Adrenal gland (tissue), 9 donors: ENCODE measurements at regions not wholly inside any gene's neighbourhood (a gene's known extent, or its start where the extent isn't known, plus 50 kb on each side); places are given as distances from the start of the nearest gene placed in this dataset.
"Not testable (repeated sequence)": the region's sequence is repeated elsewhere in the genome, so short reads cannot be mapped to it uniquely, and the experiment has no call there.

Experiments
- DNase-seq, 7 donors: peaks; one replicate each; pipeline ENCODE4 v3.0.0-alpha.2; 2019 to 2020
- H3K27ac ChIP-seq, 5 donors: fragments of 200-600 bp; sonication (generic) in 4 of 5; 1 replicate in 3 of 5; 2 replicates in 2 of 5; pipeline versions ENCODE4 v1.5.1 to v1.8.0; 2016 to 2020; ENCODE audit warnings: mild to moderate bottlenecking in 1 of 5
- H3K27me3 ChIP-seq: fragments of 200-600 bp; 2 replicates; pipeline ENCODE4 v1.8.0; 2021
- H3K36me3 ChIP-seq, 2 donors: fragments of 200-600 bp; replicated peaks in 1 of 2; 1 replicate in 1 of 2; 2 replicates in 1 of 2; pipeline versions ENCODE4 v1.5.1 to v1.8.0; 2018 to 2022
- H3K4me1 ChIP-seq, 2 donors: fragments of 200-600 bp; replicated peaks in 1 of 2; 1 replicate in 1 of 2; 2 replicates in 1 of 2; pipeline versions ENCODE4 v1.5.1 to v1.8.0; 2018 to 2021
- H3K4me3 ChIP-seq, 4 donors: fragments of 200-600 bp; sonication (generic) in 3 of 4; one replicate each; pipeline ENCODE4 v1.5.1; 2016 to 2018
- H3K9me3 ChIP-seq, 3 donors: fragments of 200-600 bp; sonication (generic) in 1 of 3; replicated peaks in 1 of 3; 1 replicate in 2 of 3; 2 replicates in 1 of 3; pipeline versions ENCODE4 v1.5.1 to v1.8.0; 2016 to 2021
- POLR2A ChIP-seq, 2 donors: fragments of 450-650 bp; IDR thresholded peaks; one replicate each; pipeline ENCODE4 v1.6.1; 2017; ENCODE audit warnings: antibody characterized with exemption in 2 of 2, mild to moderate bottlenecking in 2 of 2, moderate library complexity in 1 of 2
- WGBS, 4 donors: extraction: QIAGEN DNeasy Blood & Tissue Kit in 2 of 4; methylation state at CpG; one replicate each; pipeline versions ENCODE4 v1.1.5 to v1.1.7; 2013 to 2017; 5-methylcytosine and 5-hydroxymethylcytosine counted together
- intact Hi-C, 2 donors: fragments of 100-400 bp; cut with DNase I; formaldehyde crosslinking; loops; one replicate each; pipeline versions ENCODE4 v1.14.1 to v1.15.0; 2022 to 2023
- TF ChIP-seq, protein P1 (sequence below), 6 experiments: fragments of 450-650 bp in 4 of 6; fragments of 200-600 bp in 2 of 6; sonication (generic) in 1 of 6; IDR thresholded peaks; 1 replicate in 5 of 6; 2 replicates in 1 of 6; pipeline versions ENCODE4 v1.5.1 to v1.8.0; 2016 to 2021; ENCODE audit warnings: antibody characterized with exemption in 6 of 6, mild to moderate bottlenecking in 2 of 6, moderate library complexity in 1 of 6
- donor health status: healthy with polysubstance abuse.
- donor health status: Bipolar disorder and iron deficiency.
- donor health status: DM: yes; HTN: yes; CAD: no.
- donor health status: DM: no; HTN: no; CAD: no.
- donor health status: DM: no; HTN: no; CAD: no.

DNA sequence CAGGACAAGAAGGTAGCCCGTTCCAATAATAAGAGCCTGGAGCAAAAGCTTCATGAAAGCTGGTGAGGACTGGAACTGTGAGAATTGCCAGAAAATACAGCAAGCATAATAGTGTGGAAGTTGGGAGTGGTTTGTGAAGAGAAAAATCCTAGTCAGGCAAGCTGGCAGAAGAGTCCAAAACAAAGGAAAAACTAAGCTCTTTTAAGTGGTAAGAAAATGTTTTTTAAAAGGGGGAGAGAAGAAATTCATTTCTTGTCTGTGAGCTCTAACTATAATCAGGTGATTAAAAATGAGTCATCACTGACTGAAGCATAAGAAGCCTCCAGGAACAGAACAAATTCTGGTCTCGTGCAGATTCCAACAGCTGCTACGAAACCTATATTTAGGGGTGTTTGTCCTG, 102.6 kb downstream of the CAAP1 start:
- no peaks in the 10 kb centered on the region for H3K36me3 ChIP-seq
- no peaks in the 10 kb centered on the region for H3K9me3 ChIP-seq
- DNase-seq: no peak
- WGBS, 4 donors: 32 to 62% (median 51%) methylated on average over 2 to 3 of the region's 3 CpGs
- no peaks in the 10 kb centered on the region for H3K27me3 ChIP-seq
- no peaks in the 10 kb centered on the region for H3K4me1 ChIP-seq
- TF ChIP-seq, protein P1, sequence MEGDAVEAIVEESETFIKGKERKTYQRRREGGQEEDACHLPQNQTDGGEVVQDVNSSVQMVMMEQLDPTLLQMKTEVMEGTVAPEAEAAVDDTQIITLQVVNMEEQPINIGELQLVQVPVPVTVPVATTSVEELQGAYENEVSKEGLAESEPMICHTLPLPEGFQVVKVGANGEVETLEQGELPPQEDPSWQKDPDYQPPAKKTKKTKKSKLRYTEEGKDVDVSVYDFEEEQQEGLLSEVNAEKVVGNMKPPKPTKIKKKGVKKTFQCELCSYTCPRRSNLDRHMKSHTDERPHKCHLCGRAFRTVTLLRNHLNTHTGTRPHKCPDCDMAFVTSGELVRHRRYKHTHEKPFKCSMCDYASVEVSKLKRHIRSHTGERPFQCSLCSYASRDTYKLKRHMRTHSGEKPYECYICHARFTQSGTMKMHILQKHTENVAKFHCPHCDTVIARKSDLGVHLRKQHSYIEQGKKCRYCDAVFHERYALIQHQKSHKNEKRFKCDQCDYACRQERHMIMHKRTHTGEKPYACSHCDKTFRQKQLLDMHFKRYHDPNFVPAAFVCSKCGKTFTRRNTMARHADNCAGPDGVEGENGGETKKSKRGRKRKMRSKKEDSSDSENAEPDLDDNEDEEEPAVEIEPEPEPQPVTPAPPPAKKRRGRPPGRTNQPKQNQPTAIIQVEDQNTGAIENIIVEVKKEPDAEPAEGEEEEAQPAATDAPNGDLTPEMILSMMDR (IDR thresholded peaks at IDR 0.05): no peak
- TF ChIP-seq POLR2A (IDR thresholded peaks at IDR 0.05): no peak
- no peak overlapping the region for H3K4me3 ChIP-seq
- H3K27ac ChIP-seq: no peak overlapping the region
- intact Hi-C loops: no loop called here

DNA sequence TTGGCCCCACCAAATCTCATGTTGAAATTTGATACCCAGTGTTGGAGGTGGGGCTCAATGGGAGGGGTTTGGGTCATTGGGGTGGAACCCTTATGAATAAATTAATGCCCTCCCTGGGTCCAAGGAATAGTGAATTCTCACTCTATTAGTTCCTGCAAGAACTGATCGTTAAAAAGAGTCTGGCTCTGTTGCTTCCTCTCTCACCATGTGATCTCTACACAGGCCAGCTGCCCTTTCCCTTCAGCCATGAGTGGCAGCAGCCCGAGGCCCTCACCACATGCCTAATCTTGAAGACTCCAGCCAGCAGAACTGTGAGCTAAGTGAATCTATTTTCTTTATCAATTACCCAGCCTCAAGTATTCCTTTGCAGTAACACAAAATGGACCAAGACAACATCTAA, 106.0 kb downstream of the CAAP1 start:
- Histone ChIP-seq H3K4me3 (no peak overlapping the region), H3K9me3 (no peaks in the 10 kb centered on the region), H3K36me3 (no peaks in the 10 kb centered on the region), H3K27me3 (no peaks in the 10 kb centered on the region), H3K4me1 (no peaks in the 10 kb centered on the region), H3K27ac (no peak overlapping the region)
- intact Hi-C loops: no loop called here
- no peak for DNase-seq
- TF ChIP-seq POLR2A (IDR thresholded peaks at IDR 0.05): no peak
- TF ChIP-seq, protein P1 (IDR thresholded peaks at IDR 0.05): no peak
- WGBS, 4 donors: 64 to 81% (median 73%) methylated on average over 2 of the region's 2 CpGs

DNA sequence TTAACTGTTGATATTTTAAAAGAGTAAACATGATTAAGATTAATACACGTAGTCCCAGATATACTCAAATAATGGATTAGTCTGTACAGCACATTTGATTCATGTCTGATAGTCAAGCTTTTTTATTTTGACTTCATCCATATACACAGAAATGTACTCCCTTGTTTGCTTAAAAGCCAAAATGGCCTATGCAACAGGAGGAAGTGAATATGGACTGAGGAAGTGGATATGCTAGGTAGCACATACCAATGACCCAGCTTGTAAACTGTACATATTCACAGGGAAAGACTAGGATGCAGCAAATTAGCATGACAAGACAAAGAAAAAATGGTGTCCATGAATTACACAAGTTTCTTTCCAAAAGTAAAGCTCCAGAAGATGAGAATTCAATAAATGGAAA, 109.7 kb downstream of the CAAP1 start:
- DNase-seq: no peak
- TF ChIP-seq, protein P1 (IDR thresholded peaks at IDR 0.05): no peak
- TF ChIP-seq POLR2A (IDR thresholded peaks at IDR 0.05): no peak
- 52 to 93% (median 85%) methylated on average over 1 of the region's 1 CpG for WGBS, 4 donors
- intact Hi-C loops: no loop called here
- Histone ChIP-seq H3K4me1 (no peaks in the 10 kb centered on the region), H3K4me3 (no peak overlapping the region), H3K36me3 (no peaks in the 10 kb centered on the region), H3K9me3 (no peaks in the 10 kb centered on the region), H3K27ac (no peak overlapping the region), H3K27me3 (no peaks in the 10 kb centered on the region)

DNA sequence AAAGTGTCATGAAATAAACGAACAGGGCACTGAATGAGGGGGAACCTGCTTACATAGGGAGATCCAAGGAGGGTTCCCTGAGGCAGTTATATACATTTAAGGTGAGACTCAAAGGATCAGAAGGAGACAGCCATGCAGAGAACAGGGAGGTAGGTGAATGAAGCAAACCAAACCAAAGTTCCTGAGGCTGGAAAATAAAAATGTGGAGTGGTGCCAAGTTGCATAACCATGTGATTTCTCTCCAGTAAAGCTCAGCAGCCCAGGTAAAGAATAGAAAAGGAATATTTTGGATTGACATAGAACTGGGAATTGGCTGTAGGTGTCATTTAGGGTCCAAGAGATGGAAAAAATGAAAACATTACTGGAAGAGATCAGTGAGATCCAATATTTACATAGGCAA, 110.7 kb downstream of the CAAP1 start:
- H3K27me3 ChIP-seq: no peaks in the 10 kb centered on the region
- intact Hi-C loops: no loop called here
- no peaks in the 10 kb centered on the region for H3K9me3 ChIP-seq
- H3K36me3 ChIP-seq: no peaks in the 10 kb centered on the region
- 0 to 10% (median 0%) methylated on average over 1 of the region's 1 CpG for WGBS, 4 donors
- H3K4me1 ChIP-seq: no peaks in the 10 kb centered on the region
- H3K4me3 ChIP-seq: no peak overlapping the region
- TF ChIP-seq, protein P1 (IDR thresholded peaks at IDR 0.05): no peak
- TF ChIP-seq POLR2A (IDR thresholded peaks at IDR 0.05): no peak
- DNase-seq: peak in 1 of 7 donors; percentile 4
- no peak overlapping the region for H3K27ac ChIP-seq

DNA sequence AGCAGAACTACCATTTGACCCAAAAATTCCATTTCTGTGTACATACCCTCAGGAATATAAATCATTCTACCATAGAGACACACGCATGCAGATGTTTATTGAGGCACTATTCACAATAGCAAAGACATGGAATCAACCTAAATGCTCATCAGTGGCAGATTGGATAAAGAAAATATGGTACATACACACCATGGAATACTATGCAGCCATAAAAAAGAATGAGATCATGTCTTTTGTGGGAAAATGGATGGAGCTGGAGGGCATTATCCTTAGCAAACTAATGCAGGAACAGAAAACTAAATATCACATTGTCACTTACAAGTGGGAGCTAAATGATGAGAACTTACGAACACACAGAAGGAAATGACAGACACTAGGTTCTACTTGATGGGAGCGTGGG, 112.3 kb downstream of the CAAP1 start:
- H3K27me3 ChIP-seq, H3K9me3 ChIP-seq, H3K4me1 ChIP-seq, DNase-seq, H3K4me3 ChIP-seq, intact Hi-C loops, H3K36me3 ChIP-seq, H3K27ac ChIP-seq: not testable (repeated sequence)
- WGBS, 4 donors: 68 to 92% (median 84%) methylated on average over 3 of the region's 3 CpGs
